22Rv1 (cell line): ENCODE measurements at regions not wholly inside any gene's neighbourhood (a gene's known extent, or its start where the extent isn't known, plus 50 kb on each side); places are given as distances from the start of the nearest gene placed in this dataset.

Experiments used
- ZFX ChIP-seq: fragments of 450-650 bp; IDR thresholded peaks from 2 replicates; pipeline ENCODE4 v1.6.1; 2017; ENCODE audit warnings: antibody characterized with exemption, borderline replicate concordance
- TF ChIP-seq, protein P1 (sequence below): fragments of 450-650 bp; IDR thresholded peaks from 2 replicates; pipeline ENCODE4 v1.5.1; 2017; ENCODE audit warnings: mild to moderate bottlenecking

DNA sequence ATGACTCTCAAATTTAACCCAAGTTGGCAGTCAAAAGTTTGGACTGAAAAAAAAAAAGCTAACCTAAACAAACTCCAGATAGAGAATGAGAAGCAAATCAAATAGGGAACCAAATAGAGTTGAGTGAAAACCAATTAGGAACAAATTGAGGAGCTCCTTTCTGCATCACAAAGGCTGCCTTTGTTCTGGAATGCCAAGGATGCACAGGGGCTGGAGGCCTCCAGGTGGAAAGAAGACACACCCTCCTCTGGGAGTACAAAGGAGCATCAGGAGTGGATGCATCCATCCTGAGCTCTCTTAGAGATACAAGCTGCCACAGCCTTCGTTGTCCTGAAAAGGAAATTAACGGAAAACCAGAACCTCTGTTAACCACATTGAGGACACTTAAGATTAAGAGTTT lies 73.3 kb downstream of the MRGPRX1 start:
- no peak for TF ChIP-seq ZFX
- TF ChIP-seq, protein P1, sequence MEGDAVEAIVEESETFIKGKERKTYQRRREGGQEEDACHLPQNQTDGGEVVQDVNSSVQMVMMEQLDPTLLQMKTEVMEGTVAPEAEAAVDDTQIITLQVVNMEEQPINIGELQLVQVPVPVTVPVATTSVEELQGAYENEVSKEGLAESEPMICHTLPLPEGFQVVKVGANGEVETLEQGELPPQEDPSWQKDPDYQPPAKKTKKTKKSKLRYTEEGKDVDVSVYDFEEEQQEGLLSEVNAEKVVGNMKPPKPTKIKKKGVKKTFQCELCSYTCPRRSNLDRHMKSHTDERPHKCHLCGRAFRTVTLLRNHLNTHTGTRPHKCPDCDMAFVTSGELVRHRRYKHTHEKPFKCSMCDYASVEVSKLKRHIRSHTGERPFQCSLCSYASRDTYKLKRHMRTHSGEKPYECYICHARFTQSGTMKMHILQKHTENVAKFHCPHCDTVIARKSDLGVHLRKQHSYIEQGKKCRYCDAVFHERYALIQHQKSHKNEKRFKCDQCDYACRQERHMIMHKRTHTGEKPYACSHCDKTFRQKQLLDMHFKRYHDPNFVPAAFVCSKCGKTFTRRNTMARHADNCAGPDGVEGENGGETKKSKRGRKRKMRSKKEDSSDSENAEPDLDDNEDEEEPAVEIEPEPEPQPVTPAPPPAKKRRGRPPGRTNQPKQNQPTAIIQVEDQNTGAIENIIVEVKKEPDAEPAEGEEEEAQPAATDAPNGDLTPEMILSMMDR = no peak
